K562 (cell line): ENCODE measurements at regions not wholly inside any gene's neighbourhood (a gene's known extent, or its start where the extent isn't known, plus 50 kb on each side); places are given as distances from the start of the nearest gene placed in this dataset.

ENCODE experiments used
- ATAC-seq: fragments of 200-7000 bp; cut with Tn5 transposase; 3 replicates; pipeline ENCODE4 v1.9.1; 2020; ENCODE audit warnings: moderate library complexity
- BruUV-seq: library from RNA; stranded (reverse); fragments of 400-500 nt; replicated peaks from 2 replicates; lab custom pipeline; 2021; lab: Mats Ljungman, UMichigan
- CTCF ChIA-PET: fragments of 300-600 bp; formaldehyde crosslinking; extraction: SDS; loops from one replicate; lab custom pipeline; 2021; ENCODE audit warnings: low intra/inter-chr PET ratio; lab: Yijun Ruan, JAX
- POLR2A ChIA-PET: fragments of 300-600, 350-650 bp; sonication (Branson Sonifier 250); formaldehyde crosslinking; extraction: SDS; loops from one replicate; lab custom pipeline; 2021; ENCODE audit warnings: antibody characterized with exemption, inconsistent platforms; lab: Yijun Ruan, JAX
- DNase-seq, 4 experiments: peaks; one replicate each; pipeline versions ENCODE4 v3.0.0 to v3.0.0-alpha.2; 2011 to 2018; ENCODE audit warnings: low spot score in 3 of 4, mixed read lengths in 3 of 4; ENCODE audit errors: extremely low read depth in 1 of 4
- FAIRE-seq: peaks from 2 replicates; lab custom pipeline; 2011; peaks lifted over from hg19 to GRCh38; lab: Jason Lieb, UNC
- H2AFZ ChIP-seq: 2 replicates; pipeline ENCODE4 v1.6.0; 2011; ENCODE audit warnings: low read depth, low read length, control low read depth, inconsistent platforms
- H3K27ac ChIP-seq: fragments of 200-600 bp; 3 replicates; pipeline ENCODE4 v1.8.0; 2011; ENCODE audit warnings: low read depth, mild to moderate bottlenecking, control low read depth, inconsistent platforms, low read length, moderate library complexity, mixed read lengths; ENCODE audit errors: extremely low read depth
- H3K27me3 ChIP-seq, 2 experiments: fragments of 300-600 bp in 1 of 2; 2 replicates in 1 of 2; 3 replicates in 1 of 2; pipeline versions ENCODE4 v1.6.0 to v1.8.0; 2011; ENCODE audit warnings: inconsistent platforms in 2 of 2, low read length in 2 of 2, mild to moderate bottlenecking in 1 of 2, mixed read lengths in 1 of 2, moderate library complexity in 1 of 2; ENCODE audit not compliant: control insufficient read depth in 2 of 2, insufficient read depth in 2 of 2
- H3K36me3 ChIP-seq: fragments of 300-600 bp; 3 replicates; pipeline ENCODE4 v1.8.0; 2011; ENCODE audit warnings: mild to moderate bottlenecking, low read length, inconsistent platforms; ENCODE audit not compliant: control insufficient read depth, insufficient read depth
- H3K4me1 ChIP-seq, 2 experiments: fragments of 200-600 bp in 1 of 2; replicated peaks in 1 of 2; 2 replicates in 1 of 2; 3 replicates in 1 of 2; pipeline versions ENCODE4 v1.5.1 to v1.8.0; 2011; ENCODE audit warnings: inconsistent platforms in 2 of 2, low read length in 2 of 2, mild to moderate bottlenecking in 1 of 2, mixed read lengths in 1 of 2, moderate library complexity in 1 of 2; ENCODE audit not compliant: control insufficient read depth in 2 of 2, insufficient read depth in 2 of 2
- H3K4me2 ChIP-seq: 2 replicates; pipeline ENCODE4 v1.6.1; 2011; ENCODE audit warnings: low read length, control low read depth, inconsistent platforms, mixed read lengths; ENCODE audit not compliant: insufficient read depth
- H3K4me3 ChIP-seq: fragments of 200-600 bp; sonication (generic), shearing (Covaris generic); 2 replicates; pipeline ENCODE4 v1.5.1; 2016; ENCODE audit warnings: control low read depth, inconsistent platforms
- H3K79me2 ChIP-seq: fragments of 200-600 bp; 3 replicates; pipeline ENCODE4 v1.8.0; 2011; ENCODE audit warnings: low read length, inconsistent platforms; ENCODE audit not compliant: control insufficient read depth, insufficient read depth
- H3K9ac ChIP-seq, 2 experiments: 2 replicates each; pipeline versions ENCODE4 v1.6.0 to v1.6.1; 2011; ENCODE audit warnings: low read depth in 2 of 2, low read length in 2 of 2, control low read depth in 1 of 2, inconsistent platforms in 1 of 2, mild to moderate bottlenecking in 1 of 2, mixed read lengths in 1 of 2; ENCODE audit not compliant: insufficient read depth in 1 of 2
- H3K9me1 ChIP-seq: one replicate; pipeline ENCODE4 v1.6.0; 2011; ENCODE audit warnings: inconsistent platforms, mild to moderate bottlenecking, low read length, moderate library complexity; ENCODE audit not compliant: control insufficient read depth, insufficient read depth
- H3K9me3 ChIP-seq: replicated peaks from 2 replicates; pipeline ENCODE4 v1.5.1; 2011; ENCODE audit warnings: low read depth, low read length, inconsistent platforms; ENCODE audit not compliant: control insufficient read depth, insufficient read depth
- H4K20me1 ChIP-seq: replicated peaks from 2 replicates; pipeline ENCODE4 v1.6.1; 2011; ENCODE audit warnings: low read length, inconsistent platforms, mixed read lengths; ENCODE audit not compliant: control insufficient read depth, insufficient read depth
- BCL6 ChIP-seq: fragments of 250-450 bp; sonication (Bioruptor Pico); IDR thresholded peaks from 2 replicates; pipeline ENCODE4 v1.4.0; 2020
- ESRRB ChIP-seq: fragments of 250-450 bp; sonication (Bioruptor Pico); IDR thresholded peaks from 2 replicates; pipeline ENCODE4 v1.5.0; 2020; ENCODE audit warnings: mild to moderate bottlenecking, moderate library complexity, borderline replicate concordance
- ETV5 ChIP-seq: sonication (generic); formaldehyde crosslinking; IDR thresholded peaks from 2 replicates; pipeline ENCODE4 v1.4.0; 2020; ENCODE audit warnings: low read depth, mild to moderate bottlenecking, missing genetic modification reagents
- ETV6 ChIP-seq, 3 experiments: fragments of 150-350 bp in 1 of 3; sonication (generic) in 1 of 3; formaldehyde crosslinking in 1 of 3; IDR thresholded peaks; 2 replicates each; pipeline versions ENCODE4 v1.6.1 to v1.8.0; 2014 to 2022; ENCODE audit warnings: borderline replicate concordance in 2 of 3, low read depth in 2 of 3, antibody characterized with exemption in 1 of 3, low read length in 1 of 3, mild to moderate bottlenecking in 1 of 3, missing genetic modification reagents in 1 of 3
- FOXJ3 ChIP-seq: sonication (generic); formaldehyde crosslinking; IDR thresholded peaks from 2 replicates; pipeline ENCODE4 v1.4.0; 2020; ENCODE audit warnings: mild to moderate bottlenecking, missing genetic modification reagents
- HNRNPH1 ChIP-seq: fragments of 200-400 bp; formaldehyde crosslinking; optimal IDR thresholded peaks from 2 replicates; pipeline ENCODE3; 2017; ENCODE audit warnings: low read depth, mild to moderate bottlenecking, low read length, moderate library complexity
- HOXB6 ChIP-seq: fragments of 250-450 bp; sonication (Bioruptor Pico); IDR thresholded peaks from 2 replicates; pipeline ENCODE4 v1.5.1; 2022; ENCODE audit warnings: mild to moderate bottlenecking, borderline replicate concordance
- MXI1 ChIP-seq: IDR thresholded peaks from 2 replicates; pipeline ENCODE4 v1.6.1; 2011; ENCODE audit warnings: low read depth, mild to moderate bottlenecking, improper control_type of control experiment, low read length
- NCOA1 ChIP-seq: fragments of 450-650 bp; IDR thresholded peaks from 2 replicates; pipeline ENCODE4 v1.6.1; 2016; ENCODE audit warnings: low read depth
- NFE2L1 ChIP-seq: fragments of 450-650 bp; IDR thresholded peaks from 2 replicates; pipeline ENCODE4 v1.6.1; 2016; ENCODE audit warnings: missing genetic modification characterization, low read depth, mild to moderate bottlenecking, missing compliant biosample characterization, moderate library complexity, borderline replicate concordance
- NFYB ChIP-seq: IDR thresholded peaks from 2 replicates; pipeline ENCODE4 v1.6.1; 2011; ENCODE audit warnings: mild to moderate bottlenecking, moderate library complexity; ENCODE audit not compliant: insufficient read length; ENCODE audit errors: extremely low read depth
- POLR3G ChIP-seq: IDR thresholded peaks from 2 replicates; pipeline ENCODE4 v1.6.1; 2011; ENCODE audit not compliant: insufficient read length, insufficient replicate concordance; ENCODE audit errors: extremely low read depth
- SREBF1 ChIP-seq: fragments of 150-350 bp; IDR thresholded peaks from 2 replicates; pipeline ENCODE4 v1.6.1; 2014; ENCODE audit warnings: antibody characterized with exemption, low read depth, low read length, borderline replicate concordance
- STAT5B ChIP-seq: fragments of 250-450 bp; sonication (Bioruptor Pico); IDR thresholded peaks from 2 replicates; pipeline ENCODE4 v1.8.0; 2021; ENCODE audit warnings: mild to moderate bottlenecking, inconsistent platforms
- ZKSCAN3 ChIP-seq: fragments of 250-450 bp; sonication (Bioruptor Pico); IDR thresholded peaks from 2 replicates; pipeline ENCODE4 v1.4.0; 2020
- ZNF140 ChIP-seq: fragments of 250-450 bp; sonication (Bioruptor Pico); IDR thresholded peaks from 2 replicates; pipeline ENCODE4 v1.8.0; 2021; ENCODE audit warnings: moderate library complexity, mild to moderate bottlenecking, inconsistent platforms
- ZNF668 ChIP-seq: fragments of 250-450 bp; sonication (Bioruptor Pico); IDR thresholded peaks from 2 replicates; pipeline ENCODE4 v1.8.0; 2022; ENCODE audit warnings: mild to moderate bottlenecking, inconsistent platforms
- WGBS: fragments of 100-300 bp; shearing (Covaris generic); methylation state at CpG from one replicate; pipeline ENCODE4 v1.1.6; 2016; ENCODE audit warnings: low coverage, mixed read lengths; ENCODE audit not compliant: insufficient coverage; ENCODE audit errors: missing lambda C conversion rate; 5-methylcytosine and 5-hydroxymethylcytosine counted together
- in situ Hi-C: fragments of 300-500 bp; cut with MboI; formaldehyde crosslinking; loops from 4 replicates; pipeline ENCODE4 v1.15.0; 2018; ENCODE audit warnings: inconsistent platforms, mixed read lengths
- intact Hi-C: fragments of 100-400 bp; cut with micrococcal nuclease; formaldehyde crosslinking; loops from 2 replicates; pipeline ENCODE4 v1.14.2; 2022
- TF ChIP-seq, protein P1 (sequence below): sonication (generic); formaldehyde crosslinking; IDR thresholded peaks from 2 replicates; pipeline ENCODE4 v1.8.1; 2023; ENCODE audit warnings: mild to moderate bottlenecking, missing genetic modification reagents
- TF ChIP-seq, protein P2 (sequence below): fragments of 450-650 bp; conservative IDR thresholded peaks from 2 replicates; pipeline ENCODE4 v1.6.1; 2016; ENCODE audit warnings: missing genetic modification characterization, low read depth, mild to moderate bottlenecking, missing compliant biosample characterization, moderate library complexity
- TF ChIP-seq, protein P3 (sequence below): fragments of 250-450 bp; sonication (Bioruptor Pico); IDR thresholded peaks from 2 replicates; pipeline ENCODE4 v1.8.0; 2021; ENCODE audit warnings: moderate library complexity, mild to moderate bottlenecking, inconsistent platforms

DNA sequence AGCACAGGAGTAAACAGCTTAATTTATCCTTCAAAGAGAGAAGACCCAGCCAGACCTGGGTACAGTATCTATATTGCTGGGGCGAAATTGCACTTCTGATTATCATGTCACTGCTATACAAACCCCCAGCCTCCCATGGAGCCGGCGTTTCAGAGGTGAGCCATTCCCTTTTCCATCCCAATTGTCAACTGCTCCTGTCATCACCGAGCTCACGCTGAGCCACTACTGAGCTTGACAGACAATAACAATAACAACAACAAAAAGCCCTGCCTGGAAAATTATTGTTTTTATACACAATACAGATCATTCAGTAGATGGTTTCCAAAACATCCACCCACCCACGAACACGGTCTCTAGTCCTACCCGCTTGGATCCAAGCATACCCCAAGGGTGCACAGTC is 129.0 kb upstream of the JARID2 start:
- Histone ChIP-seq H3K4me3 (no peak overlapping the region), H2AFZ (0 out of 2 replicates have a peak overlapping the region, but pooled peaks have one; percentile 41), H3K9ac (no peak overlapping the region), H3K9me3 (no peaks in the 10 kb centered on the region), H3K27me3 (no peaks in the 10 kb centered on the region), H3K27ac (no peak overlapping the region), H3K36me3 (no peaks in the 10 kb centered on the region), H4K20me1 (no peaks in the 10 kb centered on the region), H3K79me2 (no peaks in the 10 kb centered on the region), H3K9me1 (no peaks in the 10 kb centered on the region), H3K4me1 (no peaks in the 10 kb centered on the region; a peak in 2 of 5 replicates), H3K4me2 (no peak overlapping the region)
- intact Hi-C loops, result no loop called here
- 70% methylated on average over 8 of the region's 8 CpGs for WGBS
- FAIRE-seq (no peak), ATAC-seq (no peak), DNase-seq (no peak)
- TF ChIP-seq ZKSCAN3 (CRISPR knock-in tag), result no peak
- TF ChIP-seq SREBF1, result no peak
- TF ChIP-seq POLR3G, result no peak
- TF ChIP-seq BCL6 (CRISPR knock-in tag), result no peak
- TF ChIP-seq NFE2L1 (tag), result no peak
- TF ChIP-seq ZNF140 (CRISPR knock-in tag), result no peak
- no peak for TF ChIP-seq NFYB
- TF ChIP-seq, protein P1, sequence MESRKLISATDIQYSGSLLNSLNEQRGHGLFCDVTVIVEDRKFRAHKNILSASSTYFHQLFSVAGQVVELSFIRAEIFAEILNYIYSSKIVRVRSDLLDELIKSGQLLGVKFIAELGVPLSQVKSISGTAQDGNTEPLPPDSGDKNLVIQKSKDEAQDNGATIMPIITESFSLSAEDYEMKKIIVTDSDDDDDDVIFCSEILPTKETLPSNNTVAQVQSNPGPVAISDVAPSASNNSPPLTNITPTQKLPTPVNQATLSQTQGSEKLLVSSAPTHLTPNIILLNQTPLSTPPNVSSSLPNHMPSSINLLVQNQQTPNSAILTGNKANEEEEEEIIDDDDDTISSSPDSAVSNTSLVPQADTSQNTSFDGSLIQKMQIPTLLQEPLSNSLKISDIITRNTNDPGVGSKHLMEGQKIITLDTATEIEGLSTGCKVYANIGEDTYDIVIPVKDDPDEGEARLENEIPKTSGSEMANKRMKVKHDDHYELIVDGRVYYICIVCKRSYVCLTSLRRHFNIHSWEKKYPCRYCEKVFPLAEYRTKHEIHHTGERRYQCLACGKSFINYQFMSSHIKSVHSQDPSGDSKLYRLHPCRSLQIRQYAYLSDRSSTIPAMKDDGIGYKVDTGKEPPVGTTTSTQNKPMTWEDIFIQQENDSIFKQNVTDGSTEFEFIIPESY (CRISPR knock-in tag), result no peak
- TF ChIP-seq MXI1, result no peak
- no peak for TF ChIP-seq ETV6 (IDR thresholded peaks at IDR 0.05; ENCODE audit: borderline replicate concordance in 1 of 2, low read depth in 2 of 2, low read length in 1 of 2)
- TF ChIP-seq ETV6 (CRISPR knock-in tag; IDR thresholded peaks at IDR 0.05; ENCODE audit: borderline replicate concordance), result no peak
- TF ChIP-seq HNRNPH1, result no peak
- TF ChIP-seq STAT5B (CRISPR knock-in tag), result no peak
- no peak for TF ChIP-seq HOXB6
- no peak for TF ChIP-seq ESRRB (CRISPR knock-in tag)
- no peak for TF ChIP-seq NCOA1
- TF ChIP-seq, protein P2, sequence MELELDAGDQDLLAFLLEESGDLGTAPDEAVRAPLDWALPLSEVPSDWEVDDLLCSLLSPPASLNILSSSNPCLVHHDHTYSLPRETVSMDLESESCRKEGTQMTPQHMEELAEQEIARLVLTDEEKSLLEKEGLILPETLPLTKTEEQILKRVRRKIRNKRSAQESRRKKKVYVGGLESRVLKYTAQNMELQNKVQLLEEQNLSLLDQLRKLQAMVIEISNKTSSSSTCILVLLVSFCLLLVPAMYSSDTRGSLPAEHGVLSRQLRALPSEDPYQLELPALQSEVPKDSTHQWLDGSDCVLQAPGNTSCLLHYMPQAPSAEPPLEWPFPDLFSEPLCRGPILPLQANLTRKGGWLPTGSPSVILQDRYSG (tag), result no peak
- TF ChIP-seq FOXJ3, result no peak
- TF ChIP-seq, protein P3, sequence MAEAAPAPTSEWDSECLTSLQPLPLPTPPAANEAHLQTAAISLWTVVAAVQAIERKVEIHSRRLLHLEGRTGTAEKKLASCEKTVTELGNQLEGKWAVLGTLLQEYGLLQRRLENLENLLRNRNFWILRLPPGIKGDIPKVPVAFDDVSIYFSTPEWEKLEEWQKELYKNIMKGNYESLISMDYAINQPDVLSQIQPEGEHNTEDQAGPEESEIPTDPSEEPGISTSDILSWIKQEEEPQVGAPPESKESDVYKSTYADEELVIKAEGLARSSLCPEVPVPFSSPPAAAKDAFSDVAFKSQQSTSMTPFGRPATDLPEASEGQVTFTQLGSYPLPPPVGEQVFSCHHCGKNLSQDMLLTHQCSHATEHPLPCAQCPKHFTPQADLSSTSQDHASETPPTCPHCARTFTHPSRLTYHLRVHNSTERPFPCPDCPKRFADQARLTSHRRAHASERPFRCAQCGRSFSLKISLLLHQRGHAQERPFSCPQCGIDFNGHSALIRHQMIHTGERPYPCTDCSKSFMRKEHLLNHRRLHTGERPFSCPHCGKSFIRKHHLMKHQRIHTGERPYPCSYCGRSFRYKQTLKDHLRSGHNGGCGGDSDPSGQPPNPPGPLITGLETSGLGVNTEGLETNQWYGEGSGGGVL (CRISPR knock-in tag), result no peak
- TF ChIP-seq ZNF668, result no peak
- no peak for TF ChIP-seq ETV5 (CRISPR knock-in tag)
- in situ Hi-C loops, result no loop called here
- POLR2A ChIA-PET, result interaction anchor here (0.6 to 1.5 kb wide), 2 partner anchors 10 to 289 kb away, joined by 3 to 4 read pairs; no protein-coding TSS in a partner anchor
- CTCF ChIA-PET, result no interaction called here
- BruUV-seq, result no TSS peak
